SK-N-SH (cell line): ENCODE measurements at regions not wholly inside any gene's neighbourhood (a gene's known extent, or its start where the extent isn't known, plus 50 kb on each side); places are given as distances from the start of the nearest gene placed in this dataset.

Experiments
- CTCF ChIA-PET: fragments of 300-600, 350-600 bp; formaldehyde crosslinking; extraction: SDS; loops from one replicate; lab custom pipeline; 2021; lab: Yijun Ruan, JAX
- POLR2A ChIA-PET: fragments of 350-600 bp; sonication (Branson Sonifier 250); formaldehyde crosslinking; extraction: SDS; loops from one replicate; lab custom pipeline; 2020; ENCODE audit warnings: antibody characterized with exemption, inconsistent platforms; lab: Yijun Ruan, JAX
- DNase-seq: peaks from one replicate; pipeline ENCODE4 v3.0.0; 2012
- H2AFZ ChIP-seq: fragments of 200-600 bp; sonication (generic); 2 replicates; pipeline ENCODE4 v1.8.1; 2016; ENCODE audit warnings: antibody characterized with exemption, mild to moderate bottlenecking, low read depth
- H3F3A ChIP-seq: fragments of 200-600 bp; sonication (generic); replicated peaks from 2 replicates; pipeline ENCODE3; 2016; ENCODE audit warnings: antibody characterized with exemption, mild to moderate bottlenecking; ENCODE audit not compliant: insufficient read depth
- H3K27ac ChIP-seq, 2 experiments: fragments of 200-500 bp in 1 of 2; fragments of 200-600 bp in 1 of 2; sonication (Bioruptor generic) in 1 of 2; sonication (generic), shearing (Covaris generic) in 1 of 2; 2 replicates each; pipeline versions ENCODE4 v1.5.1 to v1.6.1; 2014 to 2016; ENCODE audit warnings: low read depth in 2 of 2, inconsistent platforms in 1 of 2, low read length in 1 of 2, mild to moderate bottlenecking in 1 of 2, mixed read lengths in 1 of 2
- H3K27me3 ChIP-seq: fragments of 200-600 bp; sonication (generic), shearing (Covaris generic); 2 replicates; pipeline ENCODE4 v1.6.1; 2016; ENCODE audit warnings: mixed run types; ENCODE audit not compliant: insufficient read depth
- H3K36me3 ChIP-seq, 2 experiments: fragments of 200-500 bp in 1 of 2; fragments of 200-600 bp in 1 of 2; sonication (Bioruptor generic) in 1 of 2; sonication (generic) in 1 of 2; replicated peaks in 1 of 2; 2 replicates each; pipeline versions ENCODE3 to v1.5.1; 2014 to 2016; ENCODE audit warnings: low read length in 1 of 2, mild to moderate bottlenecking in 1 of 2; ENCODE audit not compliant: insufficient read depth in 2 of 2, control insufficient read depth in 1 of 2
- H3K4me1 ChIP-seq, 2 experiments: fragments of 200-500 bp in 1 of 2; fragments of 200-600 bp in 1 of 2; sonication (Bioruptor generic) in 1 of 2; sonication (generic), shearing (Covaris generic) in 1 of 2; 2 replicates each; pipeline versions ENCODE4 v1.5.1 to v1.6.1; 2014 to 2016; ENCODE audit warnings: low read depth in 1 of 2, low read length in 1 of 2, mixed run types in 1 of 2; ENCODE audit not compliant: insufficient read depth in 2 of 2, control insufficient read depth in 1 of 2
- H3K4me2 ChIP-seq: fragments of 200-600 bp; sonication (generic), shearing (Covaris generic); 2 replicates; pipeline ENCODE4 v1.6.1; 2017; ENCODE audit warnings: mixed run types
- H3K4me3 ChIP-seq, 2 experiments: fragments of 200-500 bp in 1 of 2; fragments of 200-600 bp in 1 of 2; sonication (Bioruptor generic) in 1 of 2; sonication (generic), shearing (Covaris generic) in 1 of 2; 2 replicates each; pipeline versions ENCODE4 v1.5.1 to v1.8.1; 2014 to 2016; ENCODE audit warnings: low read depth in 2 of 2, inconsistent platforms in 1 of 2, low read length in 1 of 2, mild to moderate bottlenecking in 1 of 2, mixed read lengths in 1 of 2, moderate library complexity in 1 of 2
- H3K79me2 ChIP-seq: fragments of 200-600 bp; sonication (generic); 2 replicates; pipeline ENCODE4 v1.8.1; 2017; ENCODE audit warnings: mild to moderate bottlenecking; ENCODE audit not compliant: insufficient read depth
- H3K9ac ChIP-seq: fragments of 200-600 bp; sonication (generic); 2 replicates; pipeline ENCODE4 v1.6.1; 2017; ENCODE audit warnings: mixed run types
- H3K9me2 ChIP-seq: fragments of 200-600 bp; sonication (generic); 2 replicates; pipeline ENCODE4 v1.6.1; 2017; ENCODE audit warnings: mixed run types
- H3K9me3 ChIP-seq: fragments of 200-600 bp; sonication (generic); 2 replicates; pipeline ENCODE4 v1.6.1; 2017; ENCODE audit warnings: mixed run types, mild to moderate bottlenecking, moderate library complexity
- H4K20me1 ChIP-seq: fragments of 200-600 bp; sonication (generic); 2 replicates; pipeline ENCODE4 v1.6.1; 2017; ENCODE audit warnings: mild to moderate bottlenecking, mixed run types; ENCODE audit not compliant: insufficient read depth
- CTCF ChIP-seq: fragments of 200-600 bp; sonication (generic); IDR thresholded peaks from 2 replicates; pipeline ENCODE4 v1.6.1; 2017; ENCODE audit warnings: antibody characterized with exemption, mild to moderate bottlenecking, moderate library complexity
- FOXM1 ChIP-seq: IDR thresholded peaks from 2 replicates; pipeline ENCODE4 v1.4.0; 2012; ENCODE audit warnings: low read depth, mild to moderate bottlenecking
- GABPA ChIP-seq: IDR thresholded peaks from 2 replicates; pipeline ENCODE4 v1.4.0; 2012; ENCODE audit warnings: low read depth, mild to moderate bottlenecking
- MAX ChIP-seq: IDR thresholded peaks from 2 replicates; pipeline ENCODE4 v1.4.0; 2012; ENCODE audit warnings: low read depth
- MEF2A ChIP-seq: IDR thresholded peaks from 2 replicates; pipeline ENCODE4 v1.4.0; 2012; ENCODE audit warnings: low read depth, borderline replicate concordance
- RAD21 ChIP-seq: IDR thresholded peaks from 2 replicates; pipeline ENCODE4 v1.6.1; 2012; ENCODE audit warnings: mild to moderate bottlenecking, low read length
- RCOR1 ChIP-seq: fragments of 150-350 bp; IDR thresholded peaks from 2 replicates; pipeline ENCODE4 v1.6.1; 2017; ENCODE audit warnings: antibody characterized with exemption, low read length
- REST ChIP-seq: IDR thresholded peaks from 2 replicates; pipeline ENCODE4 v1.6.1; 2012; ENCODE audit warnings: mild to moderate bottlenecking, low read depth, low read length, moderate library complexity
- RFX5 ChIP-seq: IDR thresholded peaks from 2 replicates; pipeline ENCODE4 v1.6.1; 2012; ENCODE audit warnings: mild to moderate bottlenecking, improper control_type of control experiment, low read length
- TAF1 ChIP-seq: IDR thresholded peaks from 2 replicates; pipeline ENCODE4 v1.6.1; 2012; ENCODE audit warnings: low read depth, mild to moderate bottlenecking, low read length, moderate library complexity, borderline replicate concordance
- TCF12 ChIP-seq: IDR thresholded peaks from 2 replicates; pipeline ENCODE4 v1.4.0; 2012
- USF1 ChIP-seq: IDR thresholded peaks from 2 replicates; pipeline ENCODE4 v1.4.0; 2012; ENCODE audit warnings: low read depth, borderline replicate concordance
- USF2 ChIP-seq: fragments of 150-350 bp; IDR thresholded peaks from 2 replicates; pipeline ENCODE4 v1.6.1; 2017; ENCODE audit warnings: antibody characterized with exemption, low read length, low read depth, borderline replicate concordance
- ZBTB33 ChIP-seq: IDR thresholded peaks from 2 replicates; pipeline ENCODE4 v1.4.0; 2012; ENCODE audit warnings: low read depth, borderline replicate concordance

GRCh38 chr10:61341008-61341407, 112.2 kb downstream of the TMEM26 start:
- Histone ChIP-seq H2AFZ (no peak overlapping the region), H3K9me3 (no peaks in the 10 kb centered on the region), H3K79me2 (no peaks in the 10 kb centered on the region), H3K27ac (no peak overlapping the region), H3K9ac (no peak overlapping the region), H3K9me2 (no peaks in the 10 kb centered on the region), H3F3A (no peaks in the 10 kb centered on the region), H3K27me3 (no peaks in the 10 kb centered on the region), H3K4me2 (no peak overlapping the region), H3K4me3 (no peak overlapping the region), H3K4me1 (no peaks in the 10 kb centered on the region; a peak in 1 of 4 replicates), H4K20me1 (no peaks in the 10 kb centered on the region), H3K36me3 (no peaks in the 10 kb centered on the region)
- ChIA-PET POLR2A (no interaction called here), CTCF (no interaction called here)
- no peak for TF ChIP-seq MEF2A
- no peak for TF ChIP-seq MAX
- no peak for TF ChIP-seq TAF1
- no peak for TF ChIP-seq REST
- no peak for TF ChIP-seq USF1
- no peak for TF ChIP-seq RAD21
- no peak for TF ChIP-seq RCOR1
- no peak for TF ChIP-seq FOXM1
- no peak for TF ChIP-seq USF2
- TF ChIP-seq CTCF, result no peak
- TF ChIP-seq TCF12, result no peak
- TF ChIP-seq RFX5, result no peak
- TF ChIP-seq ZBTB33, result no peak
- no peak for TF ChIP-seq GABPA
- DNase-seq, result no peak
